Epithelial cell of esophagus (primary cell): ENCODE measurements at regions not wholly inside any gene's neighbourhood (a gene's known extent, or its start where the extent isn't known, plus 50 kb on each side); places are given as distances from the start of the nearest gene placed in this dataset.

Experiments
- DNase-seq: peaks from one replicate; pipeline ENCODE4 v3.0.0; 2010; ENCODE audit warnings: low read depth
- H3K4me3 ChIP-seq: 2 replicates; pipeline ENCODE4 v1.5.1; 2011; ENCODE audit warnings: mild to moderate bottlenecking, low read length, control low read depth
- TF ChIP-seq, protein P1 (sequence below): IDR thresholded peaks from 2 replicates; pipeline ENCODE4 v1.5.1; 2011; ENCODE audit warnings: low read depth, mild to moderate bottlenecking, low read length, control low read depth, inconsistent platforms; ENCODE audit not compliant: insufficient read depth; ENCODE audit errors: missing control alignments

DNA sequence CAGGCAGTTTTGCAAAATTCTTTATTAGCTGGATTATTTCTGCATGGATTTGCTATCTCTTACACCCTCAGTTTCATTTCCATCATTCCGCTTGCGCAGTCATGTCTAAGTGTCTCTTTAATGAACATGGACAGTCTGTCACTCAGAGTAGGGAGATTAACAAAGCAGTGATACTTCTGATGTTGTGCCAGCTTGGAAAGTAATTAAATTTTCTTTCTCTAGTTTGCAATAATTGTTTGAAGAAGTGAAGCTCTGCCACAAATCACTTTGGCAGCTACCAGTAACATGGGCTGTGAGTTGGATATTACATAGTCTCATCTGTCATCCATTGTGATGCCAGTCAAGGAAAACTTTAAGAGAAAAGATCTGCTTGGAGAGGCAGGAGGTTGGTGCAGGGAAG lies 324.8 kb upstream of the NWD2 start:
- DNase-seq: no peak
- TF ChIP-seq, protein P1, sequence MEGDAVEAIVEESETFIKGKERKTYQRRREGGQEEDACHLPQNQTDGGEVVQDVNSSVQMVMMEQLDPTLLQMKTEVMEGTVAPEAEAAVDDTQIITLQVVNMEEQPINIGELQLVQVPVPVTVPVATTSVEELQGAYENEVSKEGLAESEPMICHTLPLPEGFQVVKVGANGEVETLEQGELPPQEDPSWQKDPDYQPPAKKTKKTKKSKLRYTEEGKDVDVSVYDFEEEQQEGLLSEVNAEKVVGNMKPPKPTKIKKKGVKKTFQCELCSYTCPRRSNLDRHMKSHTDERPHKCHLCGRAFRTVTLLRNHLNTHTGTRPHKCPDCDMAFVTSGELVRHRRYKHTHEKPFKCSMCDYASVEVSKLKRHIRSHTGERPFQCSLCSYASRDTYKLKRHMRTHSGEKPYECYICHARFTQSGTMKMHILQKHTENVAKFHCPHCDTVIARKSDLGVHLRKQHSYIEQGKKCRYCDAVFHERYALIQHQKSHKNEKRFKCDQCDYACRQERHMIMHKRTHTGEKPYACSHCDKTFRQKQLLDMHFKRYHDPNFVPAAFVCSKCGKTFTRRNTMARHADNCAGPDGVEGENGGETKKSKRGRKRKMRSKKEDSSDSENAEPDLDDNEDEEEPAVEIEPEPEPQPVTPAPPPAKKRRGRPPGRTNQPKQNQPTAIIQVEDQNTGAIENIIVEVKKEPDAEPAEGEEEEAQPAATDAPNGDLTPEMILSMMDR: no peak
- no peak overlapping the region for H3K4me3 ChIP-seq

DNA sequence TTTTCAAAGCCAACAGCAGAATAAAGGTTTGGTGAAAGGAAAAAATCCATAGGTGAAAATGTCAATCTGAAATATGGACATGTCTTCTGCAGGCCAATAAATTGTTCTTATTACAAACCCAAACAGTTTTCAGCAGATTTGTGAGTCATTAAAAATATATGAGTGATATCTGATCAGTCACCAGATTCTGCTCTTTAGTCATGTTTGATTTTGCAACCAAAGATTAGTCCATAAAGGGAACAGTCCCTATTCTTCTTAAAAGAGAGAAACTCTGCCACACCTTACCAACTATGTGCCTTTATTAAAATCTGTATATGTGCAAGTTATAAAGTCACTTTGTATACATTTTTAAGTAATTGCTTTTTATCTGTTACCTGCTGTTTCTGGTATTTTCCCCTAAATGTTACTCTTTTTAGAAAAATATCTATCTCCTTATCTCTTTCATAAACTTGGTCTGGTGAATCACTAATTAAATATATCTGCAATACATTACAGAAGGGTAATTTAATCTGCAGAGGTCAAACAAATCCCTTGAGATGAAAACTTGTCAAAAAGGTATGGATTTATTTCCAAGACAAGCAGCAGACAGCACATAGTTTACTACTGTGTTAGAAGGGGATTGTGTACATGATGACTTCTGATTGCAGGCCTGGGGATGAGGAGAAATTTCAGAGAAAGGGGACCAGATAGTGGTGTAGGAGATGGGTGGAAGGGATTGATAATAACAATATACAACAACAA lies 322.9 kb upstream of the NWD2 start:
- H3K4me3 ChIP-seq: no peak overlapping the region
- DNase-seq: peak; percentile 66
- TF ChIP-seq, protein P1: no peak

DNA sequence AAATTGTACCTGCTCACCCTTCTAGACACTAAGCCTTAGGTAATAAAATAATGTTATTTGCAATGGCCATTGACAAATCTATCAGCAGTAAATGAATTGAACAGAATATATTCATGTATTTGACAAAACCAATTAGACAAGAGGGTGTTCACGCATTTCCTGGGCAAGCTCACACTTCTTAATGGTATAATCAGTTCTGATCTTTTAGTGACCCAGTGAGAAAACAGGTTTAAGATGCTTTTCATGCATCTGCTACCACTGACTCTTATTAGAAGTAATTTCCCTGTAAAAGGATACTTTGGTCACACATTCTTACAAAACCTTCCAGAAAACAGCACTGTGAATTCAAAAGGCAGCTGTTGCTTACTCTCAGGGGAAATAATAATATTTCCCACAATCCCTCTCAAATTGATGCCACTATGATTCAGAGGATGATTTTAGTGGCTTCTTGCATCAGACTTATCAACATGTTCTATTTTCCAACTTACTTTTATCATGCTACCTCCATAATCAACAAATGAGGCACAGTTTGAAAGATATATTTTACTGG lies 313.9 kb upstream of the NWD2 start:
- DNase-seq: no peak
- TF ChIP-seq, protein P1: no peak
- no peak overlapping the region for H3K4me3 ChIP-seq

DNA sequence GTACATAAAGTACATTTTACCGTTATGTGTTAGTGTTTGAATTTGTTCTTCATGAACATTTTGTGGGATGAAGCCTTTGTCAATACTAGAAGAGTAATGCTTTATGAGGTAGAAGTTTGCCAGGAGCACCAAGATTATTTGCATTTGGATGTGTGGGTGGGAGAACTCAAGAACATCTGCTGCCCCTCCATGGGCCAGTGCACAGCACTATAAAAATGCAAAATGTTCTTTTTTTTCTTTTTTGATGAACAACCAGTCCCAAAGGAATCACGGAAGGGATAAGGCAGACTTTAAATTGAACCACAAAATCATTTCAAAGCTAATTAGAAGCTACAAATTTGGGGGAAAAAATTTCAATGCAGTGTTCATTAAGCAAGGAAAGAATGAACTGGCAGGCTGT lies 300.3 kb upstream of the NWD2 start:
- DNase-seq: no peak
- H3K4me3 ChIP-seq: no peak overlapping the region
- TF ChIP-seq, protein P1: no peak

DNA sequence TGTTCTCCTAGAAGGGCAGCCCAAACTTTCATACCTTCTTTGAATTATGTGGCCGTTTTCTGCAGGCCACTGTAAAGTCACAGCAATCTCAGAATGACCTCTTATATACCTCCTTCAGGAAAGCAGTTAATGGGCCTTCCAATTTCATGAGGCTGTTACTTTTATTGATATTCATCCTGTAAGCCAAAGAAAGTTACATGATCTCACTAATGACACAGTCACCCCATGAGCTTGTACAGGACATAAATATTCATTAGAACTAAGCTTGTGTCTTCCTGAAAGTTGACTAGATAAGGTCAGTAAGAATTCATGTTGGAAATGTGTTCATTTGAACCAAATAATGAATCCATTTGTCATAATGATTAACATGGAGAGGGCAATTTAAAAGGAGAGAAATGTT lies 283.1 kb upstream of the NWD2 start:
- DNase-seq: no peak
- no peak overlapping the region for H3K4me3 ChIP-seq
- TF ChIP-seq, protein P1: no peak

DNA sequence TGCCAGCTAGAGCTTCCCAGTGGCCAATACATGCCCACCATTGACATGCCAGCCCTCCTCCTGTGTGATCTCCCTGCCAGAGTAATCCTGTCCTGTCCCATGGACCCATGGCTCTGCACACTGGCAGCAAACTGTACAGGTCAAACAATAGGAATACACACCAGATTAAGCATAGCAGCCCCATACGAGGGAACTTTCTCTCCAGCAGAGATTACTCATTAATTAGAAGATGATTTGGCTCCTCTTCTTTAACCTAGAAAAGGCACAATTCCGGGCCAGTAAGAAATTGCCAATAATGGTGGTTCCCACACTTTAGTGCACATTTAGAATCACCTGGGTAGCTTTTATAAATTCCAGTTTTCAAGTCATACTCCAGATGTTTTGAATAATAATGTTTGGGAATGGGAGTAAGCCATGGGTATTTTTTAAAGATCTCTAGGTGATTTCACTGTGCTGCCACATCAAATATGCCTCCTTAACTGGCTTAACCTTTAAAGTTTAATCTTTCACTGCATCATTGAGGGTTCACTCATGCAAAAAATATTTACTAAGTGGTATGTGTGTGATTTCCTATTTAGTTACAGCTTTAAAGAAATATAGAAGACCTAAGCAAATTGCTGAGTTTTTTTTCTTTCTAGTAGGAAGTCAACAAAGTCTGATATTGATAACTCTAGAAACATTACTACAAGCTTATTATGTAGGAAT lies 277.6 kb upstream of the NWD2 start:
- TF ChIP-seq, protein P1: no peak
- H3K4me3 ChIP-seq: no peak overlapping the region
- DNase-seq: no peak

DNA sequence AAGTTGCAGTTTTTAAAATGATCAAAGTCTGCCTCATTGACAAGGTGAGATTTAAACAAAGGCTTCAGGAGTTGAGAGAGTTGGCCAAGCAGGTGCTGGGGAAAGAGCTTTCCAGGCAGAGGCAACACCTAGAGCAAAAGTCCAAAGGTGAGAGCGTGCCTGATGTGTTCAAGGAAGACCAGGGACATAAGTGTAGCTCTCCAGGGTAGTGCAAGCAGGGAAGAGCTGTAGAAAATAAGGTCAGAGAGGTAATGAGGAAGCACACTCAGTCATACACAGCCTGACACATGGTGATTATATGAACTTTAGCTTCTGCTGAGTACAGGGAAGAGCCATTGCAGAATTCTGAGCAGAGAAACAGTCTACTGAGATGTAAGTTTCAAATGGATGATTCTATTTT lies 265.0 kb upstream of the NWD2 start:
- TF ChIP-seq, protein P1: no peak
- H3K4me3 ChIP-seq: no peak overlapping the region
- no peak for DNase-seq
